ENCODE measurements at regions not wholly inside any gene's neighbourhood (a gene's known extent, or its start where the extent isn't known, plus 50 kb on each side); places are given as distances from the start of the nearest gene placed in this dataset.
"Not testable (repeated sequence)": the region's sequence is repeated elsewhere in the genome, so short reads cannot be mapped to it uniquely, and the experiment has no call there.

- no peak for DNase-seq
Observed at GRCh38 chr18:51525453-51526225, 328.2 kb upstream of the MEX3C start.

- DNase-seq, result no peak
Observed at GRCh38 chr18:51527826-51528225, 330.3 kb upstream of the MEX3C start.

- no peak for DNase-seq
Observed at GRCh38 chr18:51531501-51531900, 334.0 kb upstream of the MEX3C start.

- no peak for DNase-seq
Observed at GRCh38 chr18:51537487-51537886, 340.0 kb upstream of the MEX3C start.

GRCh38 chr18:51540562-51540961 is 343.1 kb upstream of the MEX3C start:
- no peak for DNase-seq

- DNase-seq, result no peak
Observed at GRCh38 chr18:51541230-51541629, 343.7 kb upstream of the MEX3C start.

GRCh38 chr18:51543658-51544155 is 346.2 kb upstream of the MEX3C start:
- no peak for DNase-seq

GRCh38 chr18:51545446-51545845 is 348.0 kb upstream of the MEX3C start:
- no peak for DNase-seq

- no peak for DNase-seq
Observed at GRCh38 chr18:51559198-51559901, 361.9 kb upstream of the MEX3C start.

- DNase-seq, result no peak
Observed at GRCh38 chr18:51559902-51560287, 362.4 kb upstream of the MEX3C start.

GRCh38 chr18:51561821-51562220 is 364.3 kb upstream of the MEX3C start:
- no peak for DNase-seq

- no peak for DNase-seq
Observed at GRCh38 chr18:51562866-51563265, 365.4 kb upstream of the MEX3C start.

GRCh38 chr18:51563396-51563795 is 365.9 kb upstream of the MEX3C start:
- DNase-seq, result no peak

GRCh38 chr18:51568151-51568550 is 370.7 kb upstream of the MEX3C start:
- no peak for DNase-seq

- DNase-seq, result no peak
Observed at GRCh38 chr18:51569153-51569552, 371.7 kb upstream of the MEX3C start.

GRCh38 chr18:51569561-51569960 is 372.1 kb upstream of the MEX3C start:
- DNase-seq, result no peak

GRCh38 chr18:51570071-51570470 is 372.6 kb upstream of the MEX3C start:
- not testable (repeated sequence) for DNase-seq

- DNase-seq, result not testable (repeated sequence)
Observed at GRCh38 chr18:51573886-51574285, 376.4 kb upstream of the MEX3C start.

GRCh38 chr18:51575171-51575570 is 377.7 kb upstream of the MEX3C start:
- DNase-seq, result no peak

GRCh38 chr18:51578406-51578980 is 381.0 kb upstream of the MEX3C start:
- DNase-seq, result no peak

- no peak for DNase-seq
Observed at GRCh38 chr18:51580580-51580979, 383.1 kb upstream of the MEX3C start.

GRCh38 chr18:51582551-51582950 is 385.1 kb upstream of the MEX3C start:
- no peak for DNase-seq

- DNase-seq, result no peak
Observed at GRCh38 chr18:51588616-51589015, 391.1 kb upstream of the MEX3C start.

- no peak for DNase-seq
Observed at GRCh38 chr18:51593931-51594330, 396.4 kb upstream of the MEX3C start.

Measured in stimulated activated CD4-positive, alpha-beta T cell treated with anti-CD3 and anti-CD28 coated beads, Interleukin-4, amount 100 ng/mL, for 4 hours (primary cell).